Activated CD8-positive, alpha-beta memory T cell treated with anti-CD3 and anti-CD28 coated beads, Interleukin-2, amount 10 ng/mL, durations not matched to agents 7 days and 5 days (primary cell): ENCODE measurements at regions not wholly inside any gene's neighbourhood (a gene's known extent, or its start where the extent isn't known, plus 50 kb on each side); places are given as distances from the start of the nearest gene placed in this dataset.
"Not testable (repeated sequence)": the region's sequence is repeated elsewhere in the genome, so short reads cannot be mapped to it uniquely, and the experiment has no call there.

Source experiments
- ATAC-seq: fragments of 150-1000 bp; cut with Tn5 transposase; one replicate; pipeline ENCODE4 v1.10.0; 2021; ENCODE audit warnings: moderate library complexity
- CTCF ChIA-PET: fragments of 350-600 bp; sonication (Branson Sonifier 250); formaldehyde crosslinking; loops from one replicate; lab custom pipeline; 2021; ENCODE audit warnings: antibody characterized with exemption; lab: Charles Lee
- DNase-seq: peaks from one replicate; pipeline ENCODE4 v3.0.0-alpha.2; 2020
- H3K27ac Mint-ChIP-seq: one replicate; pipeline ENCODE4 v1.8.0; 2021; ENCODE audit warnings: mild to moderate bottlenecking, mixed read lengths
- H3K27me3 Mint-ChIP-seq: one replicate; pipeline ENCODE4 v1.8.0; 2021; ENCODE audit warnings: mixed read lengths
- H3K36me3 Mint-ChIP-seq: one replicate; pipeline ENCODE4 v1.8.0; 2021; ENCODE audit warnings: mild to moderate bottlenecking, mixed read lengths
- H3K4me1 Mint-ChIP-seq: one replicate; pipeline ENCODE4 v1.8.0; 2021; ENCODE audit warnings: mixed read lengths
- H3K4me3 Mint-ChIP-seq: one replicate; pipeline ENCODE4 v1.8.0; 2021; ENCODE audit warnings: mild to moderate bottlenecking, moderate library complexity, mixed read lengths
- H3K9me3 Mint-ChIP-seq: one replicate; pipeline ENCODE4 v1.8.0; 2022; ENCODE audit warnings: low read depth, mixed read lengths

DNA sequence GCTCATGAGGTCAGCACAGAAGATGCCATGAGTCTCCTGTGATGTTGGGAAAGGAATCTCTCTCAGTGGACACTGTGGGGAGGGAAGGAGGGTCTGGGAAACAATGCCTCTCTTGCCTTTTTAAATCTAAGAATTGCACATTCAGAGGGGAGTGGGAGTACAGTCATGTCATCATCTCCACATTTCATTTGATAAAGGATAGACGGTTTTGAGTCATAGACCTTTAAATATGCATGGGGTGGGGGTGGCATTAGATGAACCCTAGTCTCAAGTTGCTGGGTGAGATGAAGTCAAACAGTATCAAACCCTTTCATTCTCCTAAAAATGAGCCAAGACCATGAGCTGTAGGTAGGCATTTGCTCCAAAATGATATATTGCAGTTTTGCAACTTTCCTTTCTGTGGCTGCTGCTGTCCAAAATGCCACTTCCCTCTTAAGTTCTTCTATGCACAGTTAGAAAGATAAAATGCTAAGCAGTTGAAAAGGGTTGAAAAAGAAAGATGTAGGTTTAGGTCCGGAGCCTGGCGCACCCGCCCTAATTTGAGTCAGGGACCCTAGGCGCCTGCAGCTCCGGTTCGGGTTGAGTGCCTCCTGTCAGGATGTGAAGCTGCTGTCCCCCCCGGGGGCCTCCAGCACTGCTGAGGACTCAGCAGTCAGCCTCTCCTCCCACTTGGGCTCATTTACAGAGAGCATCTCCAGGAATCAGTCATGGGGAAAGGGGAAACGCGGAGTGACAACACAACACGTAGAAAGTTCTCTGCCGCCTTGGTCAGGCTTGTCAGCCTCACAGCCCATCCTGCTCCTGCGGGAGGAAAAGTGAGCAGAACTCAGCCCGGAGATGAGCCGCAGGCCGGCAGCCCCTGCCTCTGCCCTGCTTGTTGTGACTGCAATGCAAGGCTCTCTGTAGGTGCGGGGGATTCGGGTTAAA is 479.3 kb upstream of the RUNX1 start:
- Mint-ChIP-seq H3K27me3 (no peaks in the 10 kb centered on the region), H3K4me3 (peak overlapping the region; percentile 77), H3K36me3 (no peaks in the 10 kb centered on the region), H3K27ac (peak overlapping the region; percentile 89), H3K9me3 (no peaks in the 10 kb centered on the region), H3K4me1 (peaks cover 37% of the 10 kb centered on the region)
- ATAC-seq (peak; percentile 77), DNase-seq (peak; percentile 65)
- CTCF ChIA-PET = no interaction called here

DNA sequence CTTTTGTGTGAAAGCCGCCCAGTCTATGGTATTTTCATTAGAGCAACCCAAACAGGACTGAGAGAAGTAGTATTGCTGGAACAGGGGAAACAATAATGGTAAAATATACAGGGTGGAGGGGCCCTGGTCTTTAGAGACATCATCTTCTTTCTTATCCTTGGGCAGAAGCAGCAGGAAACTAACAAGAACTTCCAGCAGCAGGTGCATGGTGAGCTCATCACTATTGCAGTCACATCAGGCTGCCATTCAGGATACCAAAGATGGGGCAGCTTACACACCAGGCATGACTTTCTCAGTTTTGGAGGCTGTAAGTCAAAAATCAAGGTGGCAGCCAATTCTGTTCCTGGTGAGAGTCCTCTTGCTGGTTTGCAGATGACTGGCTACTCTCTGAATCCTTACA is 478.3 kb upstream of the RUNX1 start:
- Mint-ChIP-seq H3K4me3 (no peak overlapping the region), H3K36me3 (no peaks in the 10 kb centered on the region), H3K27ac (peak overlapping the region; percentile 12), H3K27me3 (no peaks in the 10 kb centered on the region), H3K9me3 (no peaks in the 10 kb centered on the region), H3K4me1 (peaks cover 37% of the 10 kb centered on the region)
- CTCF ChIA-PET = no interaction called here
- ATAC-seq = no peak
- DNase-seq = no peak

DNA sequence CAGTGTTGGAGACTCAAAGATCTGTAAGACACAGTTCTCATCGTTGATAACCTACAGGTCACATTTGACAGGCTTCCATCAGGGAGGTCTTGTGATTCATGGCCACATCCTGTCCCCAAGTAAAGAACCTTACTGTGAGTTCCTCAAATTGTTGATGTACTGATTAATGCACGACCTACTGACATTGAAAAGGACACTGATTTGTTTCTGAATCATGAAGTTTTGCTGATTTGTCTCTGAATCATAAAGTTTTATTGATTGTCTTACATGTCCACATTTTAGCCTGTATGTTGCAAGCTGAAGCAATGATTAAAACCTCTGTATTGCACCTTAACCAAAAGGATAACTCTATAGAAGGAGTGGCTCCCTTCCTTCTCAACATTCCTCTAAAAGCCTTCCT is 476.3 kb upstream of the RUNX1 start:
- no peak for ATAC-seq
- peak; percentile 51 for DNase-seq
- H3K9me3 Mint-ChIP-seq = no peaks in the 10 kb centered on the region
- H3K4me1 Mint-ChIP-seq = peaks cover 37% of the 10 kb centered on the region
- H3K27me3 Mint-ChIP-seq = no peaks in the 10 kb centered on the region
- CTCF ChIA-PET = no interaction called here
- no peaks in the 10 kb centered on the region for H3K36me3 Mint-ChIP-seq
- no peak overlapping the region for H3K27ac Mint-ChIP-seq
- H3K4me3 Mint-ChIP-seq = no peak overlapping the region

DNA sequence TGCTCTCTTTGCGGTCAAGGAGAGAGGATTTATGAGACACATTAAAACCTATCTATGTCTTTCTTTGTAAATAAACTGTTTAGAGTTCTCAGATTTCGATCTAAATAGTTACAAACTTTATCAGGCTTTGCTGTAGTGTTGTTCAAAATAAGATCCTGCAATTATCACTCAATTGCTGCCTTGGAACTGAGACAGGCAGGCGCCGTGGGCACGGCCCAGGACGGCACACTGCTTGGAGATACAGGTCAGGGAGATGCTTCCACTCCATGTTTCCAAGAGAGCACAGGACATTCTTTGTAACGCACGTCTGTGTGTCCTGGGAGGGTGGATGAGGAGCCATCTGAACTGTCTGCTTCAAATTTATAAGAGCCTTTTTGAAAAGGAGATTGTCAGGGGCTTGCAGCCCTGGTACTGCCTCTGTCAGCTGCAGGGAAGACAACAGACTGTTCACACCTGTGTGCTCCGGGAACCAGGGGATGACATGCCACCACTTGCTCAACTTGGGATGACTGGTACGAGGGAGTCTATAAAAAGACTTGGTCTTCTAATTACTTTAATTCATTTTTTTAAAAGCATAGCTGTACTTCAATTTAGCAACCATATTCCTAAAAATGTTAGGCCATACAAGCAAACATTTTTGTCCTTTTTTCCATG is 472.9 kb upstream of the RUNX1 start:
- peaks cover 14% of the 10 kb centered on the region for H3K4me1 Mint-ChIP-seq
- ATAC-seq (no peak), DNase-seq (no peak)
- H3K27ac Mint-ChIP-seq = no peak overlapping the region
- CTCF ChIA-PET = no interaction called here
- H3K27me3 Mint-ChIP-seq = no peaks in the 10 kb centered on the region
- no peaks in the 10 kb centered on the region for H3K9me3 Mint-ChIP-seq
- no peaks in the 10 kb centered on the region for H3K36me3 Mint-ChIP-seq
- no peak overlapping the region for H3K4me3 Mint-ChIP-seq

DNA sequence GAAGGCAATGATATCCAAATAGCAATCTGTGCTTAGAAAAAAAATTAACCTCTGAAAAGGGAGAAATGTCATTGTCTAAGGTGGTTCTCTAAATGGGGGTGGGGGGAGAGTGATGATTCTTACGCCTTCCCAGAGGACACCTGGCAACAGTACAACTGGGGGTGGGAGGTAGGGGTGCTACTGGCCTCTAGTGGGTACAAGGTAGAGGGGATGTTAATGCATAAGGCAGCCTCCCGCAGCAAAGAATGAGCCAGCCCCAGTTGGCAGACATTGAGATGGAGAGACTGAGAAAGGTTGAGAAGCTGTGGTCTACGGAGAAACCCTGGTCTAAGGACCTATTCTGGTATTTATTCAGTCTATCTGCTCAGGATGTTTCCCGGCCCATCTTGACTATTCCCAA is 472.2 kb upstream of the RUNX1 start:
- no peak overlapping the region for H3K27ac Mint-ChIP-seq
- no peak overlapping the region for H3K4me3 Mint-ChIP-seq
- DNase-seq = no peak
- no peaks in the 10 kb centered on the region for H3K27me3 Mint-ChIP-seq
- no peaks in the 10 kb centered on the region for H3K36me3 Mint-ChIP-seq
- no peaks in the 10 kb centered on the region for H3K9me3 Mint-ChIP-seq
- no peak for ATAC-seq
- CTCF ChIA-PET = no interaction called here
- H3K4me1 Mint-ChIP-seq = peaks cover 14% of the 10 kb centered on the region

DNA sequence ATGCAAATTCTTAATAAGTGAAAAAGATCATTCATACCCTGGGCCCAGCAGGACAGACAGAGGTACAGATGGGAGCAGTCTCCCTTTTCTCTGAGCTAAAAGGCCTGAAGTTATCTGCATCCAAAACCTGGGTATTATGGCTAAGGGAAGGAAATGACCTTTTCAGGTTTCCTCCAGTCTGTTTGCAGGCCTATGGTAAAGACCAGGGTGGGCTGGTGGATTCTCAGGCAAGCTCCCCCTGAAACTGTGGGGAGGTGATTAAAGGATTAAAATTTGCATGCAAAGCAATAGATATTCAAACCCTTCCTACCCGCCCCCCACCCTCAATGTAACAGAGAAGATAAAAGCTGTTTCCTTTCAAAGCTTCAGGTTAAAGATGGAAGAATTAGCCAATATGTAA is 471.8 kb upstream of the RUNX1 start:
- no peaks in the 10 kb centered on the region for H3K9me3 Mint-ChIP-seq
- no peaks in the 10 kb centered on the region for H3K36me3 Mint-ChIP-seq
- ATAC-seq (no peak), DNase-seq (no peak)
- H3K27ac Mint-ChIP-seq = no peak overlapping the region
- CTCF ChIA-PET = no interaction called here
- H3K4me3 Mint-ChIP-seq = no peak overlapping the region
- H3K27me3 Mint-ChIP-seq = no peaks in the 10 kb centered on the region
- H3K4me1 Mint-ChIP-seq = peaks cover 11% of the 10 kb centered on the region

DNA sequence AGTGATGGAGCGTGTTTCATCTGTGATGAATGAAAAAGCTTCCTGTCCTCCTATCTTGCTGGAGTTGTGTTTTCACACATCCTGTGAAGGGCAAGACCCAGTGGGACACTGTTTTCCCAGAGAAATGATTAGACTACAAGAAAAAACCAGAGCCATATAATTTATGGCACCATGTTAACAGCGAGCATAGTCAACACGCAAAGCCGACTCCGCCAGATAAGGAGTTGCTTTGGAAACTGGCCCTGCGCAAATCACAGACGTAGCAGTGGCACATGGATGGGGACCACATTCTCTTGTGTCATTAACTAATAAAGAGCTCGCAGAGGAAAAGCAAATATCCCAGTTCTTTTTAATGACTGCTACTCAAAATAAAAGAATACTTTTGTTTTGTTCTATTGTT is 471.2 kb upstream of the RUNX1 start:
- ATAC-seq (no peak), DNase-seq (no peak)
- Mint-ChIP-seq H3K36me3 (no peaks in the 10 kb centered on the region), H3K27me3 (no peaks in the 10 kb centered on the region), H3K27ac (no peak overlapping the region), H3K4me3 (no peak overlapping the region), H3K4me1 (peaks cover 5% of the 10 kb centered on the region), H3K9me3 (no peaks in the 10 kb centered on the region)
- CTCF ChIA-PET = no interaction called here

DNA sequence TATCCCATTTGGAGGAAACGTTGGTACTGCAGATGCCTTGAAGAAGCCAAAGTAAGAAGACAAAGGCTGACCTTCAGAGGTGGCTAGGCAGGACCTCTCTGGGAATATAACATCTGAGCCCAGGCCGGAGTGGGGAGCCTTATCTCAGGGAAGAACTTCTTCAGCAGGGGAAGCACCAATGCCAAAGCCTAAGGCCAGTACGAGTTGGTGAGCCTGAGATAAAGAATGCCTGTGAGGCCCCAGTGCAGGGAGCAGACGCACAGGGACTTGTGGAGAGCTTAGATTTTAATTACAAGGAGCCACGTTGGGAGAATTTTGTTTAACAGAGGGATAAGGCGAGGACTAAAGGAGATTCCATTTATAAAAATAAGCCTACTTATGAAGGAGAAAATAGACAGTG is 468.8 kb upstream of the RUNX1 start:
- Mint-ChIP-seq H3K4me3 (no peak overlapping the region), H3K4me1 (no peaks in the 10 kb centered on the region), H3K9me3 (no peaks in the 10 kb centered on the region), H3K27me3 (peaks cover 5% of the 10 kb centered on the region), H3K36me3 (no peaks in the 10 kb centered on the region), H3K27ac (no peak overlapping the region)
- DNase-seq = no peak
- no peak for ATAC-seq
- CTCF ChIA-PET = no interaction called here

DNA sequence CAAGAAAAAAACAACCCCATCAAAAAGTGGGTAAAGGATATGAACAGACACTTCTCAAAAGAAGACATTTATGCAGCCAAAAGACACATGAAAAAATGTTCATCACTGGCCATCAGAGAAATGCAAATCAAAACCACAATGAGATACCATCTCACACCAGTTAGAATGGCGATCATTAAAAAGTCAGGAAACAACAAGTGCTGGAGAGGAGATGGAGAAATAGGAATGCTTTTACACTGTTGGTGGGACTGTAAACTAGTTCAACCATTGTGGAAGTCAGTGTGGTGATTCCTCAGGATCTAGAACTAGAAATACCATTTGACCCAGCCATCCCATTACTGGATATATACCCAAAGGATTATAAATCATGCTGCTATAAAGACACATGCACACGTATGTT is 467.2 kb upstream of the RUNX1 start:
- H3K4me3 Mint-ChIP-seq, H3K27ac Mint-ChIP-seq, H3K9me3 Mint-ChIP-seq, H3K27me3 Mint-ChIP-seq, DNase-seq, CTCF ChIA-PET, ATAC-seq, H3K36me3 Mint-ChIP-seq, H3K4me1 Mint-ChIP-seq: not testable (repeated sequence)

DNA sequence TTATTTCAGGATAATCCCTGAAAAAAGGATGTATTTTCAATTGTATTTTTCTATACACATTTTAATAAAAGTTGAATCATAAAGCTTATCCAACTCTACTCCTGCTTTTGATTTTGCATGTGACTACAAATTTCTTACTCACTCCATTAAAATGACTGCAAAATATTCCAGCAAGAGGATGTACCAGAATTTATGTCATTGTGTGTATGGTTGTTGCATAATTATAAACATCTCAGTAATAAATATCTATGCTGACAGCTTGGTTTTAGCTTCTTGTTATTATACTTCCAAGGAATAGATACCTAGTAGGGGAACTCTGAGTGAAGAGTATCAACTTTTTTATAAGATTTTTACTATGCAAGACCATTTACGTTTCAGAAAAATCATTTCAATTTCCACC is 463.2 kb upstream of the RUNX1 start:
- DNase-seq = no peak
- no peaks in the 10 kb centered on the region for H3K9me3 Mint-ChIP-seq
- H3K4me1 Mint-ChIP-seq = peaks cover 10% of the 10 kb centered on the region
- H3K4me3 Mint-ChIP-seq = no peak overlapping the region
- CTCF ChIA-PET = no interaction called here
- no peaks in the 10 kb centered on the region for H3K36me3 Mint-ChIP-seq
- no peak for ATAC-seq
- H3K27ac Mint-ChIP-seq = no peak overlapping the region
- peaks cover 9% of the 10 kb centered on the region for H3K27me3 Mint-ChIP-seq

DNA sequence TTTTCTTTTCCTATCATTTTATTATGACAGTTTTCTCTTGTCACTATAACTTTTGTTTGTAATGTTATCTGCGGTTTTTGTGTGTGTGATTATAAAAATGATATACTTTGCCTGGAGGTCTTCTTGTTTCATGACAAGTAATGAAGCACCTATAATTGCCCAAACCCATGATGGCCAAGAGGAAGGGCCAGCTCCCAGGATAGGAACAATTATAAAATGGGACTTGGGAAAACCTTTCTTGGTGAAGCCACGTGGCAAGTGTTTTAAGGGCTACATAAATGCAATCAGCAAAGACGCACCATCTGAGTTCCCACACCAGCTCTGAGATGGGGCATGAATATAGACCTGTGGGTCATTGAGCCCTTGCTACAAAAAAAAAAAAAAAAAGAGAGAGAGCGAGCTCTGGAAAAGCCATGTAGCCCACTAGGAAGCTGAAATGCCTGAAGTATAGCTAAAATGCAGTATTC is 462.6 kb upstream of the RUNX1 start:
- Mint-ChIP-seq H3K27me3 (peaks cover 10% of the 10 kb centered on the region), H3K27ac (no peak overlapping the region), H3K9me3 (no peaks in the 10 kb centered on the region), H3K4me3 (no peak overlapping the region), H3K36me3 (no peaks in the 10 kb centered on the region), H3K4me1 (peaks cover 10% of the 10 kb centered on the region)
- no peak for DNase-seq
- ATAC-seq = no peak
- CTCF ChIA-PET = no interaction called here

DNA sequence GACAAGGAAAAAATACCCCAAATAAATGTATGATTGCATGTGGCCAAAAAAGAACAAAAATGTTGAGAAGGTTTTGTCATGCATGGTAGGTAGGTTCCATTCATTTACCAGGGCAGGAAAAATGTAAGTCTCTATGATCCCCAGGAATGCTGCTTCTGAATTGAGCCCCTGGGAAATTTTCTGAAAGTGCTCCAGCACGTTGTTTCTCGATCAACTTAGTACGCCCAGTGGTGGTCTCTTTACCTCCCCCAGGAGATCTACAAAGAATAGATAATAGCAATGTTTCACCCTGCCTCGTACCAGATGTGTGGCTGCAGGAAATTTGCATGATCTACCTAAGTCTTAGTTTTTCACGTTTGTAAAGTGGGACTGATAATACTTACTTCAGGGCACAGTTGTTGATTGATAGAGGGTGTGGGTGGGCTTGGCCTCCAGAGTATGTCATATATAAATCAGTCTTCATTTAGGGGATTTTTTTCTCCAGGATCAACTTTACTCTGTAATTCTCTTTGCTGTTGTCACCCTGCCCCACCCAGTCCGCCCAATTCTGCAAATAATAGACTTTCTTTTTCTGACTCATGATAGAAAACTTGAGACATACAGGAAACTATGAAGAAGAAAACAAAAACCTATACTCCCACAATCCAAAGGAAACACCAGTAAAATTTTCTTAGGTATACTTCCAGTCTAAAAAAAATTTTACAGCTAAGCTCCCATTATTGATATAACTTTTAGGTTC is 462.0 kb upstream of the RUNX1 start:
- Mint-ChIP-seq H3K4me3 (no peak overlapping the region), H3K36me3 (no peaks in the 10 kb centered on the region), H3K27me3 (peaks cover 16% of the 10 kb centered on the region), H3K9me3 (no peaks in the 10 kb centered on the region), H3K4me1 (peaks cover 10% of the 10 kb centered on the region), H3K27ac (no peak overlapping the region)
- CTCF ChIA-PET = no interaction called here
- ATAC-seq (no peak), DNase-seq (no peak)

DNA sequence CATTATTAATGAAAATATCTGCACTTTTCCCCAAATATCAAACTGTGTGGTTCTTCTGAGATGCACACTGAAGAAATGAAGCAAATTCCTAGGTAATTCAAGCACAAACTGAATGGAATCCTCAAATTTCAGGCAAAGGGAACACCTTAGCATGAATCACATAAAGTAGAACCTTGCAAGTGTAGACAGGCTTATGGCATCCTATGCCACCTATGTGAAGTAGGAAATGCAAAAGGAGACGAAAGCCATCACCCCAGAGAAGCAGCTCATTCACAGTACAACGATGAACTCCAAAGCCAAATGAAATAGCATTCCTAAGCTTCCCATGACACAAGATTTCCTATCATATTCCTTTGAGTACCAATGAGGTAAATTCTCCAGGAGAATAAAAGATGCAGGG is 461.2 kb upstream of the RUNX1 start:
- Mint-ChIP-seq H3K9me3 (no peaks in the 10 kb centered on the region), H3K27ac (no peak overlapping the region), H3K4me3 (no peak overlapping the region), H3K4me1 (peaks cover 10% of the 10 kb centered on the region), H3K27me3 (peaks cover 16% of the 10 kb centered on the region), H3K36me3 (no peaks in the 10 kb centered on the region)
- DNase-seq = no peak
- CTCF ChIA-PET = no interaction called here
- no peak for ATAC-seq
